ENCODE measurements at regions not wholly inside any gene's neighbourhood (a gene's known extent, or its start where the extent isn't known, plus 50 kb on each side); places are given as distances from the start of the nearest gene placed in this dataset.

DNA sequence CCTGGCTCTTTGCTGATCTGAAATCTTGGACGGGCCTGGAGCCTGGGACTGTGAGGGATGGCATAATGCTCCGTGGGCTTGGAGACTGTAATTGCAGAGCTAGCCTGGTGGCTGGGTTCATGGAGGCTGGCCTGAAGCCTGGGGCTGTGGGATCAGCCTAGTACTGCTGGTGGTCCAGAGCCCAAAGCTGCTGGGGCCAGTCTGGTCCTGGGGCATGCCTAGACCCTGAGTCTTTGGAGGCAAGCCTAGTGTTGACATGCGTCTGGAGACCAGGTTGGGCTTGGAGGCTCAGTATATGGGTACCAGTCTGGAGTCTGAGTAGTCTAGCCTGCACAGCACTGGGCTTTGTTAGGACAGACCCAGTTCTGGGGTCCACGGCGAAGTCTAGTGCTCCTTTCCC is 172.0 kb upstream of the ZC4H2 start (continued):
- TF ChIP-seq CBX1 (IDR thresholded peaks at IDR 0.05; ENCODE audit: low read depth), result no peak
- TF ChIP-seq, protein P1, sequence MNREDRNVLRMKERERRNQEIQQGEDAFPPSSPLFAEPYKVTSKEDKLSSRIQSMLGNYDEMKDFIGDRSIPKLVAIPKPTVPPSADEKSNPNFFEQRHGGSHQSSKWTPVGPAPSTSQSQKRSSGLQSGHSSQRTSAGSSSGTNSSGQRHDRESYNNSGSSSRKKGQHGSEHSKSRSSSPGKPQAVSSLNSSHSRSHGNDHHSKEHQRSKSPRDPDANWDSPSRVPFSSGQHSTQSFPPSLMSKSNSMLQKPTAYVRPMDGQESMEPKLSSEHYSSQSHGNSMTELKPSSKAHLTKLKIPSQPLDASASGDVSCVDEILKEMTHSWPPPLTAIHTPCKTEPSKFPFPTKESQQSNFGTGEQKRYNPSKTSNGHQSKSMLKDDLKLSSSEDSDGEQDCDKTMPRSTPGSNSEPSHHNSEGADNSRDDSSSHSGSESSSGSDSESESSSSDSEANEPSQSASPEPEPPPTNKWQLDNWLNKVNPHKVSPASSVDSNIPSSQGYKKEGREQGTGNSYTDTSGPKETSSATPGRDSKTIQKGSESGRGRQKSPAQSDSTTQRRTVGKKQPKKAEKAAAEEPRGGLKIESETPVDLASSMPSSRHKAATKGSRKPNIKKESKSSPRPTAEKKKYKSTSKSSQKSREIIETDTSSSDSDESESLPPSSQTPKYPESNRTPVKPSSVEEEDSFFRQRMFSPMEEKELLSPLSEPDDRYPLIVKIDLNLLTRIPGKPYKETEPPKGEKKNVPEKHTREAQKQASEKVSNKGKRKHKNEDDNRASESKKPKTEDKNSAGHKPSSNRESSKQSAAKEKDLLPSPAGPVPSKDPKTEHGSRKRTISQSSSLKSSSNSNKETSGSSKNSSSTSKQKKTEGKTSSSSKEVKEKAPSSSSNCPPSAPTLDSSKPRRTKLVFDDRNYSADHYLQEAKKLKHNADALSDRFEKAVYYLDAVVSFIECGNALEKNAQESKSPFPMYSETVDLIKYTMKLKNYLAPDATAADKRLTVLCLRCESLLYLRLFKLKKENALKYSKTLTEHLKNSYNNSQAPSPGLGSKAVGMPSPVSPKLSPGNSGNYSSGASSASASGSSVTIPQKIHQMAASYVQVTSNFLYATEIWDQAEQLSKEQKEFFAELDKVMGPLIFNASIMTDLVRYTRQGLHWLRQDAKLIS (CRISPR knock-in tag; IDR thresholded peaks at IDR 0.05), result no peak
- no peak for TF ChIP-seq ARHGAP35 (IDR thresholded peaks at IDR 0.05; ENCODE audit: partially characterized antibody)
- TF ChIP-seq SREBF1 (IDR thresholded peaks at IDR 0.05; ENCODE audit: borderline replicate concordance, low read depth, low read length), result no peak
- TF ChIP-seq ZNF75A (CRISPR knock-in tag; IDR thresholded peaks at IDR 0.05), result no peak

DNA sequence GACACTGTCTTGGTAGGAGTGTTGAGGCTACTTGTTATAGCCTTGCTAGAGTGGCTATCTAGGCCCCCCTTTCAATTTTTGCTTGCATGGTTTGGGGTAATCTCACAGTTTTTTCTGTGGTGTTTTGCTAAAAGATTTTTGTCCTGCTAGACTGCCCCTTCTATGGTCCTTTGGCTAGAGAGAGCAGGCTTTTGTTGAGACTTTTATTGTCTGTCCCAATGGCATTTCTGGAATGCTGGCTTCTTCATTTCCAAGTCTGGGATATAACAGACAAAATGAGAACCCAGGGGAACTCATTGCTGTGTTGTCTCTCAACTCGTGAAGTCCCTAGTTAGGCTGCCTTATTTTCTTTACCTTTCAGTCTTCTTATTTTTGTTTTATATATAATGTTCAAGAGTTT is 160.2 kb upstream of the ZC4H2 start:
- Histone ChIP-seq H3K9me1 (ENCODE audit: control insufficient read depth, insufficient read depth, low read length) (no peaks in the 10 kb centered on the region), H3K36me3 (ENCODE audit: control insufficient read depth, insufficient read depth, low read length) (no peaks in the 10 kb centered on the region), H3K9me3 (replicated peaks; ENCODE audit: control insufficient read depth, insufficient read depth, low read depth, low read length) (no peaks in the 10 kb centered on the region), H3K4me1 (replicated peaks in 1 of 2; ENCODE audit: control insufficient read depth in 2 of 2, insufficient read depth in 2 of 2, low read length in 2 of 2) (no peaks in the 10 kb centered on the region), H3K27me3 (ENCODE audit: control insufficient read depth in 2 of 2, insufficient read depth in 2 of 2, low read length in 2 of 2) (no peaks in the 10 kb centered on the region), H3K9ac (ENCODE audit: insufficient read depth in 1 of 2, low read depth in 2 of 2, low read length in 2 of 2) (no peak overlapping the region), H3K4me3 (no peak overlapping the region), H2AFZ (ENCODE audit: low read depth, low read length) (no peak overlapping the region), H3K79me2 (ENCODE audit: control insufficient read depth, insufficient read depth, low read length) (no peaks in the 10 kb centered on the region), H4K20me1 (replicated peaks; ENCODE audit: control insufficient read depth, insufficient read depth, low read length) (no peaks in the 10 kb centered on the region), H3K4me2 (ENCODE audit: insufficient read depth, low read length) (no peak overlapping the region), H3K27ac (ENCODE audit: extremely low read depth, low read depth, low read length) (no peak overlapping the region)
- intact Hi-C loops (cut with micrococcal nuclease), result no loop called here
- FAIRE-seq (no peak), DNase-seq (ENCODE audit: extremely low read depth in 1 of 4, low spot score in 3 of 4) (no peak), ATAC-seq (no peak)
- in situ Hi-C loops (cut with MboI), result no loop called here
- TF ChIP-seq ZNF75A (CRISPR knock-in tag; IDR thresholded peaks at IDR 0.05) (no peak), TSC22D4 (tag; IDR thresholded peaks at IDR 0.05) (no peak), ADNP (tag; IDR thresholded peaks at IDR 0.05) (no peak), SETDB1 (IDR thresholded peaks at IDR 0.05; ENCODE audit: low read length) (no peak), ZNF584 (CRISPR knock-in tag; IDR thresholded peaks at IDR 0.05; ENCODE audit: low read depth) (no peak), IFI16 (CRISPR knock-in tag; IDR thresholded peaks at IDR 0.05) (no peak)
- TF ChIP-seq, protein P2, sequence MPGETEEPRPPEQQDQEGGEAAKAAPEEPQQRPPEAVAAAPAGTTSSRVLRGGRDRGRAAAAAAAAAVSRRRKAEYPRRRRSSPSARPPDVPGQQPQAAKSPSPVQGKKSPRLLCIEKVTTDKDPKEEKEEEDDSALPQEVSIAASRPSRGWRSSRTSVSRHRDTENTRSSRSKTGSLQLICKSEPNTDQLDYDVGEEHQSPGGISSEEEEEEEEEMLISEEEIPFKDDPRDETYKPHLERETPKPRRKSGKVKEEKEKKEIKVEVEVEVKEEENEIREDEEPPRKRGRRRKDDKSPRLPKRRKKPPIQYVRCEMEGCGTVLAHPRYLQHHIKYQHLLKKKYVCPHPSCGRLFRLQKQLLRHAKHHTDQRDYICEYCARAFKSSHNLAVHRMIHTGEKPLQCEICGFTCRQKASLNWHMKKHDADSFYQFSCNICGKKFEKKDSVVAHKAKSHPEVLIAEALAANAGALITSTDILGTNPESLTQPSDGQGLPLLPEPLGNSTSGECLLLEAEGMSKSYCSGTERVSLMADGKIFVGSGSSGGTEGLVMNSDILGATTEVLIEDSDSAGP (CRISPR knock-in tag; IDR thresholded peaks at IDR 0.05), result no peak
- TF ChIP-seq, protein P3, sequence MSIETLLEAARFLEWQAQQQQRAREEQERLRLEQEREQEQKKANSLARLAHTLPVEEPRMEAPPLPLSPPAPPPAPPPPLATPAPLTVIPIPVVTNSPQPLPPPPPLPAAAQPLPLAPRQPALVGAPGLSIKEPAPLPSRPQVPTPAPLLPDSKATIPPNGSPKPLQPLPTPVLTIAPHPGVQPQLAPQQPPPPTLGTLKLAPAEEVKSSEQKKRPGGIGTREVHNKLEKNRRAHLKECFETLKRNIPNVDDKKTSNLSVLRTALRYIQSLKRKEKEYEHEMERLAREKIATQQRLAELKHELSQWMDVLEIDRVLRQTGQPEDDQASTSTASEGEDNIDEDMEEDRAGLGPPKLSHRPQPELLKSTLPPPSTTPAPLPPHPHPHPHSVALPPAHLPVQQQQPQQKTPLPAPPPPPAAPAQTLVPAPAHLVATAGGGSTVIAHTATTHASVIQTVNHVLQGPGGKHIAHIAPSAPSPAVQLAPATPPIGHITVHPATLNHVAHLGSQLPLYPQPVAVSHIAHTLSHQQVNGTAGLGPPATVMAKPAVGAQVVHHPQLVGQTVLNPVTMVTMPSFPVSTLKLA (conservative IDR thresholded peaks at IDR 0.05), result no peak
- 0% methylated on average over 1 of the region's 1 CpG for WGBS (ENCODE audit: insufficient coverage, low coverage, missing lambda C conversion rate)
- CTCF ChIA-PET (ENCODE audit: low intra/inter-chr PET ratio), result no interaction called here
- BruUV-seq (replicated peaks), result no TSS peak
- POLR2A ChIA-PET, result no interaction called here

Data from K562 (cell line).